HG02623 (cell line): ENCODE measurements at regions not wholly inside any gene's neighbourhood (a gene's known extent, or its start where the extent isn't known, plus 50 kb on each side); places are given as distances from the start of the nearest gene placed in this dataset.
"Not testable (repeated sequence)": the region's sequence is repeated elsewhere in the genome, so short reads cannot be mapped to it uniquely, and the experiment has no call there.

Experiments
- ATAC-seq: cut with Tn5 transposase; IDR thresholded peaks from one replicate; pipeline ENCODE4 v1.9.1; 2021; ENCODE audit warnings: moderate library complexity; ENCODE audit not compliant: unreplicated experiment

DNA sequence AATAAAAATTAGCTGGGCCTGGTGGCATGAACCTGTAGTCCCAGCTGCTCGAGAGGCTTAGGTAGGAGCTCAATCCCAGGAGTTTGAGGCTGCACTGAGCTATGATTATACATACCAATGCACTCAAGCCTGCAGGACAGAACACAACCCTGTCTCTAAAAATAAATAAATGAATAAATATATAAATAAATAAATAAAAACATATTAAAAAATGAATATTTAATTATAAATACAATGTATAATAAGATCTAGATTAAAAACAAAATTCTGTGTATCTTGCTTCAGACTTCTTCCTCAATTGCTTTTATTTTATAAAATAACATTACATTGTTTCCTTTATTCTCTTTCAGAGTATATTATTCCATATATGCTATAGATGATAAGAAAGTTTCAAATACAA lies 1964.1 kb downstream of the PCDH9 start:
- ATAC-seq: no peak

GRCh38 chr13:65264066-65264465 lies 1966.1 kb downstream of the PCDH9 start:
- ATAC-seq: no peak

DNA sequence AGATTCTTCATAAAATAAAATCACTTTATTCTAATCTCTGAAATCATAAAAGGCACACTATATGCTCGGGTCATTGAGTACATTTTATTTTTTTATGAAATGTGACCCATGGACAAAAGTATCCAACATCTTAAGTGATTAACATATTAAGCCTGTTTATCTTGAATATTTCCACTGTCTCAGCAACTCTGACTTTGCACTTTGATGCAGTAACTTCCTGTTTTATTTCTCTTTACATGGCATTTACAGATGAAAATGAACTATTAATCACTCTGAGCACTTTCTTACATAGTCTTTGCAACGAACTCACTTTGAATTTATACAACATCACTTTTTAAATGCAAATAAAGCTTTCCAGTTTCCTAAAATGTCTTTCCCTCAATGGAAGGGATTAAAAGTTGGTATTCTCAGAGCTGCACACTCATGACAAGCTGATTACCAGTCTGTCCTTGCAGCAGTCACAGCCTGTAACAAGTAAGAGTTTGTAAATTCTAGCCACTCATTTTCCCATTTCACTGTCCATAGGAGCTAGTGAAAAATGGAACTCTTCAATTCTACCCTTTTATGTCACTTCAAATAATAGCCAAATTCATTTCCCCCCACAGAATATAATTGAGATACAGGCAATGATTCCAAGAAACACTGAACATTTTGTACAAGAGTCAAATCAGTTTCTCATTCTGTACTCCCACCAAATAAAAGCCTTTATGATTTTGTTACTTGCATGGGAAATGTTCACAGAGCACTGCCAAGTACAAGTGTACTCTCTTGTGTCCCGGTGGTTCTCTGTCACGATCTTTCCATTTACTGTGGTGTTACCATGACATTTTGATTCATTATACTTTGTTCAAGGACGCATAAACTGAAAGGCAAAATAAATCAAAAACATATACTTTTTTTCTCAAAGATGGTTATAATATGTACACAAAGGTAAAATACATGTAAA lies 1968.9 kb downstream of the PCDH9 start:
- no peak for ATAC-seq

GRCh38 chr13:65240773-65241172 lies 1989.4 kb downstream of the PCDH9 start:
- ATAC-seq: no peak

DNA sequence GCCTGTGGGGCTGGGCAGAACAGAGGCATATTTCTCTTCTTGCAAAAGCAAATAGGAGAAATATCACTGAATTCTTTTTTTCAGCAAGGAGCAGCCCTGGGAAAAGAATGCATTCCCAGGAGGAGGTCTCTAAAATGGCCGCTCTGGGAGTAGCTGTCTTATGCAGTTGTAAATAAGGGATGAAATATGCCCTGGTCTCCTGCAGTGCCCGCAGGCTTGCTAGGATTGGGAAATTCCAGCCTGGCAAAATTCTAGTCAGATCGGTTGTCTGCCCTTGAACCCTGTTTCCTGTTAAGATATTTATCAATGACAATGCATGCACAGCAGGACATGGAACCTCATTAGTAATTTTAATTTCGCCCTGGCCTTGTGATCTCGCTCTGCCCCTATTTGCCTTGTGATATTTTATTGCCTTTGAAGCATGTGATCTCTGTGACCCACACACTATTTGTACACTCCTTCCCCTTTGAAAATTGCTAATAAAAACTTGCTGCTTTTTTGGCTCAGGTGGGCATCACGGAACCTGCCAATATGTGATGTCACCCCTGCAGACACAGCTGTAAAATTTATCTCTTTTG lies 1993.2 kb downstream of the PCDH9 start:
- no peak for ATAC-seq

GRCh38 chr13:65217471-65217995 lies 2012.6 kb downstream of the PCDH9 start:
- ATAC-seq: no peak

DNA sequence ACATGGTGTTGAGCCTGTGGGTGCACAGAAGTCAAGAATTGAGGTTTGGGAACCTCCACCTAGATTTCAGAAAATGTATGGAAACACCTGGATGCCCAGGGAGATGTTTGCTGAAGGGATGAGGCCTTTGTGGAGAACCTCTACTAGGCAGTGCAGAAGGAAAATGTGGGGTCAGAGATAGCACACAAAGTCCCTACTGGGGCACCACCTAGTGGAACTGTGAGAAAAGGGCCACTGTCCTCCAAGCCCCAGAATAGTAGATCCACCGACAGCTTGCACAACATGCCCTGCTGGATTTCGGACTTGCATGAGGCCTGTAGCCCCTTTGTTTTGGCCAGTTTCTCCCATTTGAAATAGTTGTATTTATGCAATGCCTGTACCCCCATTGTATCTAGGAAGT lies 2027.3 kb downstream of the PCDH9 start:
- ATAC-seq: not testable (repeated sequence)

DNA sequence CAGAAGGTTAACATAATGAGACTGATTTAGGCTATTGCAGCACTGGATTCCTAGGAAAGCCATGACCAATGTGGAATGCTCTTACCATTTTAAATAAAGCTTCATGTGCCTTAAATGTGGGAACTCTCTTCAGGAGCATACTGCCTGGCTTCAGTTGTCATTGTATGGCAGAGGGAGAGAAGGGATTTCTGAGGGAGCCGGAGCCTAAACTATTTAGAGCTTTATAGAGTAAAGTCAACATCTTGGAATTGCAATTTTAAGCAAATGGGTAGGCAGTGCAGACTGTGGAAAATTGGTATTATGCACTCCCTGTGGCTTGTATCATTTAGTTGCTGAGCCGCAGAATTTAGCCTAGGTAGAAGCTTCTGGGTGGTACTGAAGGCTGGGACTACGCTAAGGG lies 2041.4 kb downstream of the PCDH9 start:
- ATAC-seq: no peak

DNA sequence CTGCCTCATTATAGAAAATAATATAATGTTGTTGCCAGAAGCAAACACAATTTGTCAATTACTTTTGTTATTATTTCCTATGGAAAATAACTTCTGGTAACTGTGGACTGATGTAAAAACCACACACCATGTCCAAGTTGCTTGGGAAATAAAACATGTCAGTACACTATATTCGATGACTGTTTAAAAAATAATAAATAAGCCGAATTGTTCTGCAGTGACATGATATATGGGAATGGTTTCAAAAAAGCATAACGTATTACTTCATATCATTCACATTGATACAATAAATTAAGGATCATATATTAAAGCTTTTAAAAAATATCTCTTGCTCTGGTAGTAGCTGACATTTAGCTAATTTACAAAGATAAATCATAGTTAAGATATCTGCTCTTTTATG lies 2062.1 kb downstream of the PCDH9 start:
- no peak for ATAC-seq

- ATAC-seq: no peak
These were observed 2063.5 kb downstream of the PCDH9 start for GRCh38 chr13:65166675-65167074.

- ATAC-seq: no peak
These were observed 2070.3 kb downstream of the PCDH9 start for GRCh38 chr13:65159803-65160202.

- no peak for ATAC-seq
These were observed 2074.3 kb downstream of the PCDH9 start for GRCh38 chr13:65155861-65156260.

GRCh38 chr13:65154661-65155447 lies 2075.3 kb downstream of the PCDH9 start:
- no peak for ATAC-seq

DNA sequence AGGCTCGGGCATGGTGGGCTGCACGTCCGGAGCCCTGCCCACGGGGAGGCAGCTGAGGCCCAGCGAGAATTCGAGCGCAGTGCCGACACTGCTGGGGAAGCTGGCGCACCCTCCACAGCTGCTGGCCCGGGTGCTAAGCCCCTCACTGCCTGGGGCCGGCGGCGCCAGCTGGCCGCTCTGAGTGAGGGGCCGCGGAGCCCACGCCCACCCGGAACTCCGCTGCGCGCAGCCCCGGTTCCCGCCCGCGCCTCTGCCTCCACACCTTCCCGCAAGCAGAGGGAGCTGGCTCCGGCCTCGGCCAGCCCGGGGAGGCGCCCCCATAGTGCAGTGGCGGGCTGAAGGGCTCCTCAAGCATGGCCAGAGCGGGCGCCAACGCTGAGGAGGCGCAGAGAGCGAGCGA lies 2080.4 kb downstream of the PCDH9 start:
- no peak for ATAC-seq

DNA sequence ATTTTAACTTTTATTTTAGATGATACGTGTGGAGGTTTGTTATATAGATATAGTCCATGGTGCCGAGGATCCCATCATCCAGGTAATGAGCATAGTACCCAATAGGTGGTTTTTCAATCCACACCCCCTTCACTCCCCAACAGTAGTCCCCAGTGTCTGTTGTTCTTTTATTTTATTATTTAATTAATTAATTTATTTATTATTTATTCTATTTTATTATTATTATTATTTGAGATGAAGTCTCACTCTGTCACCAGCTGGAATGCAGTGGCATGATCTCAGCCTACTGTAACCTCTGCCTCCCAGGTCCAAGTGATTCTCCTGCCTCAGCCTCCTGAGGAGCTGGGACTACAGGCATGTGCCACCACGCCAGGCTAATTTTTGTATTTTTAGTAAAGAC lies 2086.2 kb downstream of the PCDH9 start:
- ATAC-seq: no peak

DNA sequence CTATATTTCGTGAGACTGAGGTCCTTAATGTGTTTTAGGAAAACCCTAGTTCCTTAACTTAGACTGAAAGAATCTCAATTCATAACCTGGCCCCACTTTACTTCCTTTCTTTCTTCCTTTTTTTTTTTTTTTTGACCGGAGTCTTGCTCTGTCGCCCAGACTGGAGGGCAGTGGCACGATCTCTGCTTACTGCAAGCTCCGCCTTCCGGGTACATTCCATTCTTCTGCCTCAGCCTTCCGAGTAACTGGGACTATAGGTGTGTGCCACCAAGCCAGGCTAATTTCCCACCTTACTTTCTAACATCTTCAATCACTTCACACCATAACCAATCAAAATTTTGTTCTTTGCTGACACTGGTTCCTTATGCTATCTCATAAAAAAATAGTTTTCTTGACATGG lies 2097.0 kb downstream of the PCDH9 start:
- no peak for ATAC-seq

GRCh38 chr13:65125236-65125635 lies 2104.9 kb downstream of the PCDH9 start:
- ATAC-seq: no peak

DNA sequence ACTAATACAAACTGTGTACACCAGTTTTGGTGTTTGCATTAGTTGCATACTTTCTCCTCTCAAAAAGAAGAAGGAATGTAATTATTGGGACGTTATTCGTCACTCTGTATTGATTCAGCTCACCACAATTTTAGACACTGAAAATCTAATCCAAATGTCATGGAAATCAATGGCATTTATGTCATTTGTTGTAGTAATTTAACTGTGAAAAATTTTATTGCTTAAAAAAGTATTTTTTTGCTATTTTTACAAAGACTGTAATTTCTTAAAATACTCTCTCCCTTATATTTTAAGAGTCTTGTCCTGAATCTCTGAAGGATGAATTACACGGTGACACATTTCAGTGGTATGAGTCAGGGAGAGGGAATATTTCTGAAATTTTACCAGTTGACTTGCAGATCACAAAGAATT lies 2117.6 kb downstream of the PCDH9 start:
- ATAC-seq: no peak

- ATAC-seq: no peak
These were observed 2118.0 kb downstream of the PCDH9 start for GRCh38 chr13:65112123-65112522.

- ATAC-seq: no peak
These were observed 2118.9 kb downstream of the PCDH9 start for GRCh38 chr13:65111223-65111622.

GRCh38 chr13:65104436-65104835 lies 2125.7 kb downstream of the PCDH9 start:
- not testable (repeated sequence) for ATAC-seq
